ENCODE measurements at regions not wholly inside any gene's neighbourhood (a gene's known extent, or its start where the extent isn't known, plus 50 kb on each side); places are given as distances from the start of the nearest gene placed in this dataset.

GRCh38 chr12:84594157-84594556 is 318.4 kb downstream of the SLC6A15 start:
- intact Hi-C loops (cut with DNase I): no loop called here
- FAIRE-seq (no peak), DNase-seq (no peak)
- no peak overlapping the region for H3K4me3 ChIP-seq (ENCODE audit: low read length in 3 of 3)
- no peaks in the 10 kb centered on the region for H3K4me1 ChIP-seq (ENCODE audit: control insufficient read depth in 2 of 3, insufficient read depth in 2 of 3, low read depth in 1 of 3, low read length in 3 of 3)
- no peak overlapping the region for H3K27ac ChIP-seq (ENCODE audit: low read depth in 2 of 2, low read length in 2 of 2)
- no peak overlapping the region for H3K9ac ChIP-seq (ENCODE audit: low read length in 3 of 3)
- H3K36me3 ChIP-seq (ENCODE audit: control insufficient read depth in 2 of 3, insufficient read depth in 3 of 3, low read length in 3 of 3): no peaks in the 10 kb centered on the region
- no peaks in the 10 kb centered on the region for H3K27me3 ChIP-seq (ENCODE audit: control insufficient read depth, insufficient read depth, low read length)
- no peak for TF ChIP-seq CTCF (IDR thresholded peaks at IDR 0.05; ENCODE audit: borderline replicate concordance, extremely low read depth, insufficient read depth)
- H3K9me3 ChIP-seq (ENCODE audit: control insufficient read depth in 2 of 3, insufficient read depth in 1 of 3, low read length in 3 of 3): no peaks in the 10 kb centered on the region

GRCh38 chr12:84585776-84586395 is 326.7 kb downstream of the SLC6A15 start:
- TF ChIP-seq CTCF (IDR thresholded peaks at IDR 0.05; ENCODE audit: borderline replicate concordance, extremely low read depth, insufficient read depth): no peak
- no peaks in the 10 kb centered on the region for H3K9me3 ChIP-seq (ENCODE audit: control insufficient read depth in 2 of 3, insufficient read depth in 1 of 3, low read length in 3 of 3)
- no peaks in the 10 kb centered on the region for H3K4me1 ChIP-seq (ENCODE audit: control insufficient read depth in 2 of 3, insufficient read depth in 2 of 3, low read depth in 1 of 3, low read length in 3 of 3)

GRCh38 chr12:84572196-84572595 is 340.4 kb downstream of the SLC6A15 start:
- Histone ChIP-seq H3K27ac (ENCODE audit: low read depth in 2 of 2, low read length in 2 of 2) (no peak overlapping the region), H3K36me3 (ENCODE audit: control insufficient read depth in 2 of 3, insufficient read depth in 3 of 3, low read length in 3 of 3) (no peaks in the 10 kb centered on the region), H3K27me3 (ENCODE audit: control insufficient read depth, insufficient read depth, low read length) (no peaks in the 10 kb centered on the region), H3K9me3 (ENCODE audit: control insufficient read depth in 2 of 3, insufficient read depth in 1 of 3, low read length in 3 of 3) (no peaks in the 10 kb centered on the region), H3K9ac (ENCODE audit: low read length in 3 of 3) (no peak overlapping the region), H3K4me3 (ENCODE audit: low read length in 3 of 3) (no peak overlapping the region), H3K4me1 (ENCODE audit: control insufficient read depth in 2 of 3, insufficient read depth in 2 of 3, low read depth in 1 of 3, low read length in 3 of 3) (no peaks in the 10 kb centered on the region)
- no peak for DNase-seq
- TF ChIP-seq CTCF (IDR thresholded peaks at IDR 0.05; ENCODE audit: borderline replicate concordance, extremely low read depth, insufficient read depth): no peak
- intact Hi-C loops (cut with DNase I): no loop called here
- no peak for FAIRE-seq

More at GRCh38 chr12:84585776-84586395, 326.7 kb downstream of the SLC6A15 start:
- H3K27ac ChIP-seq (ENCODE audit: low read depth in 2 of 2, low read length in 2 of 2): no peak overlapping the region
- H3K9ac ChIP-seq (ENCODE audit: low read length in 3 of 3): no peak overlapping the region
- H3K36me3 ChIP-seq (ENCODE audit: control insufficient read depth in 2 of 3, insufficient read depth in 3 of 3, low read length in 3 of 3): no peaks in the 10 kb centered on the region
- no peak overlapping the region for H3K4me3 ChIP-seq (ENCODE audit: low read length in 3 of 3)
- H3K27me3 ChIP-seq (ENCODE audit: control insufficient read depth, insufficient read depth, low read length): no peaks in the 10 kb centered on the region
- intact Hi-C loops (cut with DNase I): no loop called here
- no peak for FAIRE-seq
- no peak for DNase-seq

GRCh38 chr12:84562331-84562730 is 350.3 kb downstream of the SLC6A15 start:
- no peak overlapping the region for H3K9ac ChIP-seq (ENCODE audit: low read length in 3 of 3)
- no peak overlapping the region for H3K27ac ChIP-seq (ENCODE audit: low read depth in 2 of 2, low read length in 2 of 2)
- H3K4me1 ChIP-seq (ENCODE audit: control insufficient read depth in 2 of 3, insufficient read depth in 2 of 3, low read depth in 1 of 3, low read length in 3 of 3): no peaks in the 10 kb centered on the region
- no peak for TF ChIP-seq CTCF (IDR thresholded peaks at IDR 0.05; ENCODE audit: borderline replicate concordance, extremely low read depth, insufficient read depth)
- FAIRE-seq: no peak
- DNase-seq: no peak
- H3K27me3 ChIP-seq (ENCODE audit: control insufficient read depth, insufficient read depth, low read length): no peaks in the 10 kb centered on the region
- no peaks in the 10 kb centered on the region for H3K36me3 ChIP-seq (ENCODE audit: control insufficient read depth in 2 of 3, insufficient read depth in 3 of 3, low read length in 3 of 3)
- no peaks in the 10 kb centered on the region for H3K9me3 ChIP-seq (ENCODE audit: control insufficient read depth in 2 of 3, insufficient read depth in 1 of 3, low read length in 3 of 3)
- intact Hi-C loops (cut with DNase I): no loop called here
- no peak overlapping the region for H3K4me3 ChIP-seq (ENCODE audit: low read length in 3 of 3)
